K562 (cell line): ENCODE measurements at regions not wholly inside any gene's neighbourhood (a gene's known extent, or its start where the extent isn't known, plus 50 kb on each side); places are given as distances from the start of the nearest gene placed in this dataset.
"Not testable (repeated sequence)": the region's sequence is repeated elsewhere in the genome, so short reads cannot be mapped to it uniquely, and the experiment has no call there.

Experiments used
- ATAC-seq: fragments of 200-7000 bp; cut with Tn5 transposase; 3 replicates; pipeline ENCODE4 v1.9.1; 2020; ENCODE audit warnings: moderate library complexity
- BruUV-seq: library from RNA; stranded (reverse); fragments of 400-500 nt; replicated peaks from 2 replicates; lab custom pipeline; 2021; lab: Mats Ljungman, UMichigan
- CTCF ChIA-PET: fragments of 300-600 bp; formaldehyde crosslinking; extraction: SDS; loops from one replicate; lab custom pipeline; 2021; ENCODE audit warnings: low intra/inter-chr PET ratio; lab: Yijun Ruan, JAX
- POLR2A ChIA-PET: fragments of 300-600, 350-650 bp; sonication (Branson Sonifier 250); formaldehyde crosslinking; extraction: SDS; loops from one replicate; lab custom pipeline; 2021; ENCODE audit warnings: antibody characterized with exemption, inconsistent platforms; lab: Yijun Ruan, JAX
- DNase-seq, 4 experiments: peaks; one replicate each; pipeline versions ENCODE4 v3.0.0 to v3.0.0-alpha.2; 2011 to 2018; ENCODE audit warnings: low spot score in 3 of 4, mixed read lengths in 3 of 4; ENCODE audit errors: extremely low read depth in 1 of 4
- FAIRE-seq: peaks from 2 replicates; lab custom pipeline; 2011; peaks lifted over from hg19 to GRCh38; lab: Jason Lieb, UNC
- H2AFZ ChIP-seq: 2 replicates; pipeline ENCODE4 v1.6.0; 2011; ENCODE audit warnings: low read depth, low read length, control low read depth, inconsistent platforms
- H3K27ac ChIP-seq: fragments of 200-600 bp; 3 replicates; pipeline ENCODE4 v1.8.0; 2011; ENCODE audit warnings: low read depth, mild to moderate bottlenecking, control low read depth, inconsistent platforms, low read length, moderate library complexity, mixed read lengths; ENCODE audit errors: extremely low read depth
- H3K27me3 ChIP-seq, 2 experiments: fragments of 300-600 bp in 1 of 2; 2 replicates in 1 of 2; 3 replicates in 1 of 2; pipeline versions ENCODE4 v1.6.0 to v1.8.0; 2011; ENCODE audit warnings: inconsistent platforms in 2 of 2, low read length in 2 of 2, mild to moderate bottlenecking in 1 of 2, mixed read lengths in 1 of 2, moderate library complexity in 1 of 2; ENCODE audit not compliant: control insufficient read depth in 2 of 2, insufficient read depth in 2 of 2
- H3K36me3 ChIP-seq: fragments of 300-600 bp; 3 replicates; pipeline ENCODE4 v1.8.0; 2011; ENCODE audit warnings: mild to moderate bottlenecking, low read length, inconsistent platforms; ENCODE audit not compliant: control insufficient read depth, insufficient read depth
- H3K4me1 ChIP-seq, 2 experiments: fragments of 200-600 bp in 1 of 2; replicated peaks in 1 of 2; 2 replicates in 1 of 2; 3 replicates in 1 of 2; pipeline versions ENCODE4 v1.5.1 to v1.8.0; 2011; ENCODE audit warnings: inconsistent platforms in 2 of 2, low read length in 2 of 2, mild to moderate bottlenecking in 1 of 2, mixed read lengths in 1 of 2, moderate library complexity in 1 of 2; ENCODE audit not compliant: control insufficient read depth in 2 of 2, insufficient read depth in 2 of 2
- H3K4me2 ChIP-seq: 2 replicates; pipeline ENCODE4 v1.6.1; 2011; ENCODE audit warnings: low read length, control low read depth, inconsistent platforms, mixed read lengths; ENCODE audit not compliant: insufficient read depth
- H3K4me3 ChIP-seq: fragments of 200-600 bp; sonication (generic), shearing (Covaris generic); 2 replicates; pipeline ENCODE4 v1.5.1; 2016; ENCODE audit warnings: control low read depth, inconsistent platforms
- H3K79me2 ChIP-seq: fragments of 200-600 bp; 3 replicates; pipeline ENCODE4 v1.8.0; 2011; ENCODE audit warnings: low read length, inconsistent platforms; ENCODE audit not compliant: control insufficient read depth, insufficient read depth
- H3K9ac ChIP-seq, 2 experiments: 2 replicates each; pipeline versions ENCODE4 v1.6.0 to v1.6.1; 2011; ENCODE audit warnings: low read depth in 2 of 2, low read length in 2 of 2, control low read depth in 1 of 2, inconsistent platforms in 1 of 2, mild to moderate bottlenecking in 1 of 2, mixed read lengths in 1 of 2; ENCODE audit not compliant: insufficient read depth in 1 of 2
- H3K9me1 ChIP-seq: one replicate; pipeline ENCODE4 v1.6.0; 2011; ENCODE audit warnings: inconsistent platforms, mild to moderate bottlenecking, low read length, moderate library complexity; ENCODE audit not compliant: control insufficient read depth, insufficient read depth
- H3K9me3 ChIP-seq: replicated peaks from 2 replicates; pipeline ENCODE4 v1.5.1; 2011; ENCODE audit warnings: low read depth, low read length, inconsistent platforms; ENCODE audit not compliant: control insufficient read depth, insufficient read depth
- H4K20me1 ChIP-seq: replicated peaks from 2 replicates; pipeline ENCODE4 v1.6.1; 2011; ENCODE audit warnings: low read length, inconsistent platforms, mixed read lengths; ENCODE audit not compliant: control insufficient read depth, insufficient read depth
- ADNP ChIP-seq: fragments of 200-800 bp; sonication (Bioruptor generic); IDR thresholded peaks from 2 replicates; pipeline ENCODE4 v1.6.1; 2016; ENCODE audit warnings: missing genetic modification characterization, missing compliant biosample characterization
- NCOA2 ChIP-seq, 2 experiments: fragments of 450-650 bp; IDR thresholded peaks; 2 replicates each; pipeline ENCODE4 v1.6.1; 2018; ENCODE audit warnings: mild to moderate bottlenecking in 2 of 2, moderate library complexity in 1 of 2; ENCODE audit not compliant: partially characterized antibody in 2 of 2
- NR3C1 ChIP-seq: sonication (generic); formaldehyde crosslinking; IDR thresholded peaks from 2 replicates; pipeline ENCODE4 v1.8.1; 2022; ENCODE audit warnings: missing genetic modification reagents
- TAL1 ChIP-seq: fragments of 450-650 bp; IDR thresholded peaks from 2 replicates; pipeline ENCODE4 v1.6.1; 2016; ENCODE audit warnings: mild to moderate bottlenecking
- TBL1XR1 ChIP-seq, 2 experiments: IDR thresholded peaks; 2 replicates each; pipeline ENCODE4 v1.6.1; 2012; ENCODE audit warnings: improper control_type of control experiment in 2 of 2, low read length in 2 of 2, mild to moderate bottlenecking in 1 of 2
- U2AF2 ChIP-seq: fragments of 200-400 bp; formaldehyde crosslinking; optimal IDR thresholded peaks from 2 replicates; pipeline ENCODE3; 2017; ENCODE audit warnings: low read depth, mild to moderate bottlenecking, low read length
- WGBS: fragments of 100-300 bp; shearing (Covaris generic); methylation state at CpG from one replicate; pipeline ENCODE4 v1.1.6; 2016; ENCODE audit warnings: low coverage, mixed read lengths; ENCODE audit not compliant: insufficient coverage; ENCODE audit errors: missing lambda C conversion rate; 5-methylcytosine and 5-hydroxymethylcytosine counted together
- in situ Hi-C: fragments of 300-500 bp; cut with MboI; formaldehyde crosslinking; loops from 4 replicates; pipeline ENCODE4 v1.15.0; 2018; ENCODE audit warnings: inconsistent platforms, mixed read lengths
- intact Hi-C: fragments of 100-400 bp; cut with micrococcal nuclease; formaldehyde crosslinking; loops from 2 replicates; pipeline ENCODE4 v1.14.2; 2022
- TF ChIP-seq, protein P1 (sequence below): sonication (generic); formaldehyde crosslinking; IDR thresholded peaks from 2 replicates; pipeline ENCODE4 v1.9.0; 2022; ENCODE audit warnings: mild to moderate bottlenecking, missing genetic modification reagents
- TF ChIP-seq, protein P2 (sequence below): fragments of 450-650 bp; formaldehyde crosslinking; IDR thresholded peaks from 2 replicates; pipeline ENCODE4 v1.4.0; 2020; ENCODE audit warnings: mild to moderate bottlenecking, mixed read lengths

DNA sequence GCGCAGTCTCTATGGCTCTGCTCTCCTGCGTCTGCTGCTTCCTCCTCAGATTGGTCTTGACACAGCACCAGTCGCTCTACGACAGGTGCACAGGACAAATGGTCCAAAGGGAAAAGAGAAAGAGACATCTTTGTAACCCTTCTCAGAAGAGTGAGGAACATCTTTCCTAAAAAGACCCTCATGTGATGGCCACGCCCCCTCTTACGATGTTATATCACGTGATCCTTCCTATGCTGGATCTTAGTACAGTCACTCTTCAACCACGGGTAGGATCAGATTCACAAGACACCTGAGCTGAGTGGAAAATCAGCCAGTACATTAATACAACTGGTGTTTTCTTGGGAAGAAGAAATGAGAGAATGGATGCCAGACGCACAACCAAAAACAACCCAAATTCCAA, 262.2 kb upstream of the CELF2 start (continued):
- TF ChIP-seq, protein P1, sequence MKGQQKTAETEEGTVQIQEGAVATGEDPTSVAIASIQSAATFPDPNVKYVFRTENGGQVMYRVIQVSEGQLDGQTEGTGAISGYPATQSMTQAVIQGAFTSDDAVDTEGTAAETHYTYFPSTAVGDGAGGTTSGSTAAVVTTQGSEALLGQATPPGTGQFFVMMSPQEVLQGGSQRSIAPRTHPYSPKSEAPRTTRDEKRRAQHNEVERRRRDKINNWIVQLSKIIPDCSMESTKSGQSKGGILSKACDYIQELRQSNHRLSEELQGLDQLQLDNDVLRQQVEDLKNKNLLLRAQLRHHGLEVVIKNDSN (CRISPR knock-in tag): no peak
- TF ChIP-seq TAL1: no peak
- TF ChIP-seq, protein P2, sequence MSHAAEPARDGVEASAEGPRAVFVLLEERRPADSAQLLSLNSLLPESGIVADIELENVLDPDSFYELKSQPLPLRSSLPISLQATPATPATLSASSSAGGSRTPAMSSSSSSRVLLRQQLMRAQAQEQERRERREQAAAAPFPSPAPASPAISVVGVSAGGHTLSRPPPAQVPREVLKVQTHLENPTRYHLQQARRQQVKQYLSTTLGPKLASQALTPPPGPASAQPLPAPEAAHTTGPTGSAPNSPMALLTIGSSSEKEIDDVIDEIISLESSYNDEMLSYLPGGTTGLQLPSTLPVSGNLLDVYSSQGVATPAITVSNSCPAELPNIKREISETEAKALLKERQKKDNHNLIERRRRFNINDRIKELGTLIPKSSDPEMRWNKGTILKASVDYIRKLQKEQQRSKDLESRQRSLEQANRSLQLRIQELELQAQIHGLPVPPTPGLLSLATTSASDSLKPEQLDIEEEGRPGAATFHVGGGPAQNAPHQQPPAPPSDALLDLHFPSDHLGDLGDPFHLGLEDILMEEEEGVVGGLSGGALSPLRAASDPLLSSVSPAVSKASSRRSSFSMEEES (CRISPR knock-in tag): peak; percentile 92
- no peak for TF ChIP-seq NR3C1 (CRISPR knock-in tag)

DNA sequence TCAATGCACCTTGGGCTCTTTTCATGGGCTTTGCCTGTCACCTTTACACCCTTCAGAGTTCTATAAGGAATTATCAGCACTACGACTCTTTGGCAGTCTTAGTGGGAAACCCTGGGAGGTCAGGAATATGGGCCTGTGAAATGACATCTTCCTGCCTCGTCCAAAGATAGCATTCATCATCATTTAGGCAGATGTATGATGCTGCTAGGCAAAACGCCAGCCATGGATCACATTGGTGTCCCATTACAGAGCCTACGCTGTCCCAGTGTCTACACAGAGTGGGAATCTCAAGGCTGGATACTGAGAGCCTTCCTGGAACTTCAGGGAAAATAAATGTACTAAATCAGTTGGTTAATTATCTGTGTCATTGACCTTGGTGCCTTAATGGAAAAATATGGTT, 259.4 kb upstream of the CELF2 start:
- H3K9ac ChIP-seq: no peak overlapping the region
- no peak for FAIRE-seq
- no peaks in the 10 kb centered on the region for H3K27me3 ChIP-seq
- TF ChIP-seq ADNP (tag) (no peak), TBL1XR1 (IDR thresholded peaks at IDR 0.05; ENCODE audit: low read length in 2 of 2) (no peak), NCOA2 (IDR thresholded peaks at IDR 0.05; ENCODE audit: partially characterized antibody in 2 of 2) (no peak), U2AF2 (no peak)
- intact Hi-C loops (no loop called here), in situ Hi-C loops (no loop called here)
- H3K27ac ChIP-seq: no peak overlapping the region
- H3K36me3 ChIP-seq: no peaks in the 10 kb centered on the region
- ChIA-PET CTCF (no interaction called here), POLR2A (interaction anchor here (0.6 kb wide), 1 partner anchor 165 kb away, joined by 3 read pairs; no protein-coding TSS in a partner anchor)
- WGBS: 0% methylated on average over 4 of the region's 4 CpGs
- no peak overlapping the region for H3K4me3 ChIP-seq
- no peaks in the 10 kb centered on the region for H4K20me1 ChIP-seq
- no peak for DNase-seq
- H3K9me3 ChIP-seq: no peaks in the 10 kb centered on the region
- ATAC-seq: no peak
- no peak overlapping the region for H3K4me2 ChIP-seq
- H3K9me1 ChIP-seq: no peaks in the 10 kb centered on the region
- H3K79me2 ChIP-seq: no peaks in the 10 kb centered on the region
- no peaks in the 10 kb centered on the region for H3K4me1 ChIP-seq
- BruUV-seq: no TSS peak
- no peak overlapping the region for H2AFZ ChIP-seq

DNA sequence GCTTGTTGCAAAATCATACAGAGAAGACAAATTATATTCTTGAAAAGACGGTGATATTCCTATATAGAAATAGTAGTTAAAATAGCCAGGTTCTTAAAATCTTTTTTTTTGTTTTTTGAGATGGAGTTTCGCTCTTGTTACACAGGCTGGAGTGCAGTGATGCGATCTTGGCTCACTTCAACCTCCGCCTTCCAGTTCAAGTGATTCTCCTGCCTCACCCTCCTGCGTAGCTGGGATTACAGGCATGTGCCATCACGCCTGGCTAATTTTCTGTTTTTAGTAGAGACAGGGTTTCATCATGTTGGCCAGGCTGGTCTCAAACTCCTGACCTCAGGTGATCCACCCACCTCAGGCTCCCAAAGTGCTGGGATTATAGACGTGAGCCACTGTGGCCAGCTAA, 257.9 kb upstream of the CELF2 start:
- ATAC-seq: not testable (repeated sequence)

More for the DNA sequence above, 257.9 kb upstream of the CELF2 start:
- H3K36me3 ChIP-seq, H3K79me2 ChIP-seq, DNase-seq, FAIRE-seq, in situ Hi-C loops, CTCF ChIA-PET, H3K4me1 ChIP-seq, H3K9ac ChIP-seq, H4K20me1 ChIP-seq, POLR2A ChIA-PET, H2AFZ ChIP-seq, H3K4me3 ChIP-seq, H3K4me2 ChIP-seq, intact Hi-C loops, H3K27me3 ChIP-seq, H3K9me3 ChIP-seq, BruUV-seq, H3K27ac ChIP-seq, H3K9me1 ChIP-seq: not testable (repeated sequence)
- 3% methylated on average over 7 of the region's 7 CpGs for WGBS
